GM18861 (cell line): ENCODE measurements at regions not wholly inside any gene's neighbourhood (a gene's known extent, or its start where the extent isn't known, plus 50 kb on each side); places are given as distances from the start of the nearest gene placed in this dataset.

Experiments used
- ATAC-seq: cut with Tn5 transposase; IDR thresholded peaks from one replicate; pipeline ENCODE4 v1.9.1; 2021; ENCODE audit not compliant: unreplicated experiment

GRCh38 chr14:56870336-56870735 lies 60.1 kb upstream of the OTX2 start:
- ATAC-seq: no peak

GRCh38 chr14:56868660-56869059 lies 58.4 kb upstream of the OTX2 start:
- no peak for ATAC-seq

GRCh38 chr14:56862836-56863235 lies 52.6 kb upstream of the OTX2 start:
- ATAC-seq: no peak

- ATAC-seq: no peak
Measured at GRCh38 chr14:56860441-56860840, 50.2 kb upstream of the OTX2 start.
